ENCODE measurements at regions not wholly inside any gene's neighbourhood (a gene's known extent, or its start where the extent isn't known, plus 50 kb on each side); places are given as distances from the start of the nearest gene placed in this dataset.
"Not testable (repeated sequence)": the region's sequence is repeated elsewhere in the genome, so short reads cannot be mapped to it uniquely, and the experiment has no call there.

DNA sequence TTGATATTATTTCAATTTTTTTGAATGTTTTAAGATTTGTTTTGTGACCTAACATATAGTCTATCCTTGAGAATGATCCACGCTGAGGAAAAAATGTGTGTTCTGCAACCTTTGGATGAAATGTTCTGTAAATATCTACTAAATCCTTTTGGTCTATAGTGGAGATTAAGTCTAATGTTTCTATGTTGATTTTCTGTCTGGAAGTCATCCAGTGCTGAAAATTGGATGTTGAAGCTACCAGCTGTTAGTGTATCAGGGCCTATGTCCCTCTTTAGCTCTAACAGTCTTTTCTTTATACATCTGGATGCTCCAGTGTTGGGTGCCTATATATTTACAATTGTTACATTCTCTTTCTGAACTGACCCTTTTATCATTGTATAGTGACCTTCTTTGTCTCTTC lies 422.3 kb downstream of the TMEM232 start:
- no peak for DNase-seq (ENCODE audit: low spot score)

DNA sequence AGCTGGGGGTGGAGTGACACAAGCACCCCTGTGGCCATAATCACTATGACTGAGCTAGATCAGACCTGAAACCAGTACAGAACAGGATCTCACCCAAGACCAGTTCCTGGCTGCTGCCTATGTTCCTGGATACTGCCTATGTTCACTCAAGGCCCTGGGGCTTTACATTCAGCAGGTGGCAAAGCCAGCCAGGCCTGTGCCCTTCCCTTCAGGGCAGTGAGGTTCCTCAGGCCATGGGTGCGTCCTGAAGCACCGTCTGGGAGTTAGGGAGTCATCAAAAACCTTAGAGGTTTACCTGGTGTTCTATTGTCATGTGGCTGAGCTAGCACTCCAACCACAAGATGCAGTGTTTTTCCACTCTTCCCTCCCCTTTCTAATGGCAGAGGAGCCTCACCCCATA lies 419.8 kb downstream of the TMEM232 start:
- no peak for DNase-seq (ENCODE audit: low spot score)

DNA sequence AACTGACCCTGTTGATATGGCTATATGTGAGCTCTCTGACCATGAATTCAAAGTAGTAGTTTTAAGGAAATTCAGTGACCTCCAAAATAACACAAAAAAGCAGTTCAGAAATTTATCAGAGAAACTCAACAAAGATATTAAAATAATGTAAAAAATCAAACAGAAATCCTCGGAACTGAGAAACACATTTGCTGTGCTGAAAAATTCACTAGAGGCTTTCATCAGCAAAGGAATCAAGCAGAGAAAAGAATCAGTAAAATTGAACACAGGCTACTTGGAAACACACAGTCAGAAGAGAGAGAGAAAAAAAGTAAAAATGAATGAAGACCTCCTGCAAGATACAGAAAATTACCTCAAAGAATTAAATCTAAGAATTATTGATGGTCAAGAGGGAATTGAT lies 417.2 kb downstream of the TMEM232 start:
- DNase-seq (ENCODE audit: low spot score), result no peak

DNA sequence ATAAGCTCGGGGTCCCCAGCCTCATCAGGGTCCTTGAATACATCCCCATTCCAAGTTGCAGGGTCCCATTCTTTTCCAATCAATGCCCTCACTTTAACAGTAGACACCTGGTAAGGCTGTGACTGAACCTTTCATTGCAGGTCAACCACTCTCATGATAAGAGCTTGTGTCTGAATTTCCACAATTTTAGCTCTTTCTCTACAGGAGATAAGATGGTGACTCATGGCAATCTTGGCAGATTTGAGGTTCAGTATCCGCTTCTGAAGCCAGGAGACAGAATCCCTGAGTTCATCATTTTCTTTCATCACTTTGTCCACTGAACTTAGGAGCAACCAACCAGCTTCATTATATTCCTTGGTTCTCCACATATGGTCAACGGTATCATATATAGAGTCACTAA lies 409.9 kb downstream of the TMEM232 start:
- not testable (repeated sequence) for DNase-seq (ENCODE audit: low spot score)

DNA sequence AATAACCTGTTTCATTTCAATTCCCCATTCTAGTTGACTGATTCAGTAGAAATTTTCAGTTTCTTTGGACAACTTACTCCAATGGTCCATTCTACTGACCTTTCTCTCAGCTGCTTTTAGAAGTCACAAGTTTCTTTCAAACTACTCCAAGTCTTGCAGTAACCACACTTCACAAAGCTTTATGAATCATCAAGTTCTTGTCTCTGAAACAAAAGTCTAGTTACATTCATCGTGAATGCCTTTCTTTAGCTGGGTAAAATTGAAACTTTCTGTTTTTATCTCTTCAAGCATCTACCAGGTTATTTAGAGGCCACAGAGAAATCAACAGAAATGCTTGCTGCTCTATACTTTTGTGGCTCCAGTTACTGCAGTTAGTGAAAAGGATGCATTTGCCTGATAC lies 405.4 kb downstream of the TMEM232 start:
- no peak for DNase-seq (ENCODE audit: low spot score)

DNA sequence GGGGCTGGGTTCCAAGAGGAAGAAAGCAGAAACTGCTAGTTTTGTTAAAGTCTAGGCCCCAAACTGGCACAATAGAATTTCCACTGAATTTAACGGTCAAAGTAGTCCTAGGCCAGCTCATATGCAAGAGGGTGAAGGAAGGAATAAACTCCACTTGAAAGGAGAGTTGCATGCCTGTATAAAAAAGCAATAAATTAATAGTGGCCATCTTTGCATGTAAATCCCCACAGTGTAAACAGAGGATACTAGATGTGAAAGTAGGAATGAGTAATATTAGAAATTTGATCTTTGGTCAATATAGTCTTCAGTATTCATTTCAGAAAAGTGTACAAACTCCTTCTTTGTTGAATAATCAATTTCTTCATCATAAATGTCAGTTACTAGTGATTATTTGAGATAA lies 403.1 kb downstream of the TMEM232 start:
- DNase-seq (ENCODE audit: low spot score), result no peak

DNA sequence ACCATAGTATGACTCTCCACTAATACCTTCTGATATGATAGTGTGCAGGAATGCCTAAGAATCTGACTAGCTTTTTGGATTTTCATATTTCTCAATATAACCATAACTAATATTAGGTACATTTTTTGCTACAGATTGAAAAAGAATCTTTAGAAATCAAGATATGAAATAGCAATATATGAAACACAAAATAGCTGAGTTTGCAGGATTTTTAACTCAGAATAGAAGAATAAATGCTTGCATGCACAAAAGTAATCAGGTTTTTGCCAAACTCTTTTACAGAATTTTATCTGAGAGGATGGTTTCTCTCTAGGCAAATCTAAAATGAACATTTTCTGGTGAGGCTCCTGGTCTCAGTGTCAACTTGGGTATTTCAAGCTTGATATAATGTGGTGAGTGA lies 402.6 kb downstream of the TMEM232 start:
- DNase-seq (ENCODE audit: low spot score), result no peak

DNA sequence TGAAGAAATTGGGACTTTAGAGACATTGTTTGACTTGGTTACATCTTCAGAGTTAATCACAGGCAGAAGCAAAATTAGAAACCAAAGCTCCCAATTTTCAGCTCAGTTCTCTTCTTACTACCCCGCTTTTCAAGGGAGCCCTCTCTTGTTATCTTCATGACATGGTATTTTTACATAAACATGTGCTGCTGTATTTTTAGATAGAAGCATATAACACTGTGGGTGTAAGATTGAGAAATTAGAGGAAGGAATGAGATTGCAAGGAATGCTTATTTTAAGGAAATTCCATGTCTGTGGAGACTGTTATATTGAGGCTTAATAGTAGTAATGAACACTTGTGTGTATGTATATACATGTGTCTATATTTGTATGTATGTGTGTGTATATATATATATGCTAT lies 401.6 kb downstream of the TMEM232 start:
- DNase-seq (ENCODE audit: low spot score), result no peak

DNA sequence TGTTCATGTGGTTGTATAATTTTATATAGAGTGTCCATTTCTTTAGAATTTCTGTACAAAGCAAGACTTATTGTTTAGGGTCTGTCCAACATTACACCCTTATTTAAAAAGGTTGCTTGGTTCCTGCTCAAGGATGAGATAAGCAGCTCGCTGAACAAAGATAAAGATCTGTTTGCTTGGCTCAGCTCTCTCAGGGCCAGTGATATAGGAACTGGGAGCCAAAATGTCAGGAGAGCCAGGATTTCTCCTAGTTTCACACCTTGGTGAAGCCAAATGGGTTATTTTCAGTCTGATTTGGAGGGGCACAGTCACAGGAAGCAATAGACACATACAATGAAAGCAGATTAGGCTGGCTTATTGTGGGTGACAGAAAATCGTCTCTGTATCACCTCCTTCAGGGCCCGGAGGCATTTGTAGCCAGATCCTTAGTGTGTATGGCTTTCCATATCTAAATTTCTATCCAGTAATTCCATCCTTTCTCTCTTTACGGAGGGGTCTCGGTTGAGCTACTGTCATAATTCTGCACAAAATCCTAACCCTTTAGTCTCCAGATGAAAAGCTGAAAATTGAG lies 396.4 kb downstream of the TMEM232 start:
- no peak for DNase-seq (ENCODE audit: low spot score)

DNA sequence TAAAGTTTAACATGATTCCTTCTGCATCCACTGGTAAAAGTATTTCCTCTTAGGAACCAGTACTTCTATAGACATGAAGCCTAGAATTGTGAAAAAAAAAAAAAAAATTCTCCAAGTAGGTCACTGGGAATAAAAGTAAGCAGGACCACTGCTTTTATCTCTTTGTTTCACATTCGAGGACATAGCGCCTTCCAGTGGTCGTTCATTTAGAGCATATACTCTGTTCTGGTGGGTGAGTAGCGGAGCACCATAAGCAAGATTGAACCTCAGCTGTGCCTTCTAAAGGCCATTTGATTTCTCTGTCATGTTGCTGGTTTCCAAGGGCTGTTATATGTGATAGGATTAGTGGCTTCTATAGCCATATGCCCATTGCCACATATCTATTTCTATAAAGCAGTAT lies 393.1 kb downstream of the TMEM232 start:
- DNase-seq (ENCODE audit: low spot score), result no peak

DNA sequence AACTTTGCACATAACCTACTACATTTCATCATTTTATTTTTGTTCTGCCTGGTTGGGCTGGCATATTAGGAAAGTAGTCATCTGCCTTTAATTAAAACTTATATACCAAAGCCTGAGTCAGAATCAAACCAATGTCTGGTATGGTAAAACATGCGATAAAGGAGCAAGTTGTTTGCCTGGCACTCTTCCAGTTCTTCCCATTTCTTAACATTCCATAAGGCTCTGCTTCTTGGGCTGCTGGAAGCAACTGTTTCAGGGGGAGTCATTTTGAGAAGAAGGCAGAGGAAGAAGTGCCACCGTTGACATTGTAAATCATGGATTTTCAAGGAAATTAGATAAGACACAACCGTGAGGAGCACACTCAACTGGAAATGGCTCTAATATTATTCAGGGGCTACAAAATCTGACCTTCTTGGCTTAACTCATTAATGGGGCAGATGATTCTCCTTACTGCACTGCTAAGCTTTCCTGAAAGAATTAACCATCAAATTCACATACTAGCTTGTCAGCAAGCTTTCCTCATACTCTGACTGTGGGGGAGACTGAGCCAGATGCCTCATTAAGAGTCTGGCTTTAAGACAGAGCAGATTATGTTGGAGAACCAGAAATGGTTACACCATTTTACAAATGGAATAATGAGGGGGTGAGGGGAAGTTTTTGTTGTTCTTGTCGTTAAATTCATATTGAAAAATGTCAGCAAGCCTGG lies 391.0 kb downstream of the TMEM232 start:
- peak; percentile 40 for DNase-seq (ENCODE audit: low spot score)

DNA sequence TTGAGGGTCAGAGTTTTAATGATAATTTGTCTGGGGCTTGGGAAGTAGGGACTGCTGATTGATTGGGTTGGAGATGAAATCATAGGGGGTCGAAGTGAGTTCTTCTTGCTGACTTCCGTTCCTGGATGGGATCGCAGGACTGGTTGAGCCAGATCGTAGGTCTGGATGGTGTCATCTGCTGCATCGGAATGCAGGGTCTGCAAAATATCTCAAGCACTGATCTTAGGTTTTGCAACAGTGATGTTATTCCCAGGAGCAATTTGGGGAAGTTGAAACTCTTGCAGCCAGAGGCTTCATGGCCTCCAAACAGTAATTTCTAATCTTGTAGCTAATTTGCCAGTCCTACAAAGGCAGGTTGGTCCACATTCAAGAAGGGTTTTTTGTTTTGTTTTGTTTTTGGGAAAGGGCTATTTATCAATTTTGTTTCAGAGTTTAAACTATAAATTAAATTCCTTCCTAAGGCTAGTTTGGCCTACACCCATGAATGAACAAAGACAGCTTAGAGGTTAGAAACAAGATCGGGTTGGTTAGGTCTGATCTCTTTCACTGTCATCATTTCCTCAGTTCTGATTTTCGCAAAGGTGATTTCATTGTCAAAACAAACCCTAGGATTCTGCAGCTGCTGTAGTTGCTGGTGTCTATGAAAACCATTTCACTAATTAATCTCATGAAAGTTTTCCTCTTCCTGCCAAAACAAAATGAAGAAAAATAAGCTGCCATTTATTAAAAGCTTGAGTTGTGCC lies 388.0 kb downstream of the TMEM232 start:
- DNase-seq (ENCODE audit: low spot score), result no peak

DNA sequence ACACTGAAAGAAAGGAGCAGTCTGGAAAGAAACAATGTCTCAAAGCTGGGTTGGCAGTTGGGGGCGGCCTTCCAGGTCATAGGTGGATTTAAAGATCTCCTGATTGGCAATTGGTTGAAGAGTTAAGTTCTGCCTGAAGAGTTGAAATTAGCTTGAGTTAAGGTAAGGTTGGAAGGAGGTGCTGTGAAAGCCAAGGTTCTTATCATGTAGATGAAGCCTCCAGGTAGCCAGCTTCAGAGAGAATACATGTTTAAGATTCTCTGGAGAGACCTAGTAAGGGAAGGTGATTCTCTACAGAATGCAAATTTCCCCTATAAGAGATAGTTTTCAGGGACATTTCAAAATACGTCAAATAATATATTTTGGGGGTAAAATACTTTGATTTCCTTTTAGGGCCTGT lies 387.1 kb downstream of the TMEM232 start:
- DNase-seq (ENCODE audit: low spot score), result no peak

DNA sequence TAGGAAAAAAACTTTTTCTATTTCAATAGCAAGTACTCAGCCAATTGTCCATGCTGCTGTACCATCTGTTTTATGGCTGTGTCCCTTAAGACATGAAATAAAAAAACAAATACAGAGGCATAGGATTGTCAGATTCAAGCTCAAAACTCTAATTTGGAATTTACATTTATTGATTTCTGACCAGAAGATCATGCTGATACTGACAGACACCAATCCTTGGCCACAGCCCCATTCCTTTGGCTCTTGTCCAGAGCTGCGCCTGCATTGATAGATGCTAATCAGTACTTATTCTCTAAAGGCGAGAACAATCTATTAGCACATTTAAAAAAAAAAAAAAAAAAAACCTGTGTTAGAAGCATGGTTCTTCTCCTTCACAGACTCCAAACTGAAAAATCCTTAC lies 384.6 kb downstream of the TMEM232 start:
- no peak for DNase-seq (ENCODE audit: low spot score)

DNA sequence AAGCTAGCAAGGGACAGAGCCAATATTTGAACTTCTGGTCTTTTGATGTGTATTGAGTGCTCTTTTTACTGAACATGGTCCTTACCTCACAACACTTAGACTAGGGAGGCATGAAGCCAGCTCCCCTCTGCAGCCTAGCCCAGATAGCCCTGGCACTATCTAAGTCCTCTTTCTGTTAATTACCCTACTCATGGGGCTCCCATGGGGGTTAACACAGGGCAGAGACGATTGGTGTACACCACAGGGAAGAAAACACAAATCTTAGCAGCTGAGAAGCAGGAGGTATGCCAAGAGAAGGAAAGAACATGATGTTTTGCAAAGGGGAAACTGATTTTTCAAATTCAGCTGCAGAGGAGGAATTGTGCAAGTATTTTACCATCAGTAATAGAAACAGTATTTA lies 383.8 kb downstream of the TMEM232 start:
- no peak for DNase-seq (ENCODE audit: low spot score)

DNA sequence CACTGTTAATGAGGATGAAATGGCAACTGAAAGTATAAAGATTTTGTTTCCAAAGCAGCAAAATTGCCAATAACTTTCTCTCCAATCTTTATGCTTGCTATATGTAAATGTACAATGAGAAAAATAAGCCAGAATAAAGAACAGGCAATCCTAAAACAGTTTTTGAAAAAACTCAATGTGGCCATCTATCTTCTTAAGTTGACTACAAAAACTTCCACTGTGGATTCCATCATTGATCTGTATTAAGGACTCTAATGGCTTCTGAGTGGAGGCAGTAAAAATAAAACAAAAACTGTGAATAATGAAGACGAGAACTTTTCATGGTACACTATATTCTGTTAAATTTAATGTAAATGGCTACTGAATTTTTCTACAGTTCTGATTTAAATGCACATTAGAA lies 382.9 kb downstream of the TMEM232 start:
- DNase-seq (ENCODE audit: low spot score), result no peak

DNA sequence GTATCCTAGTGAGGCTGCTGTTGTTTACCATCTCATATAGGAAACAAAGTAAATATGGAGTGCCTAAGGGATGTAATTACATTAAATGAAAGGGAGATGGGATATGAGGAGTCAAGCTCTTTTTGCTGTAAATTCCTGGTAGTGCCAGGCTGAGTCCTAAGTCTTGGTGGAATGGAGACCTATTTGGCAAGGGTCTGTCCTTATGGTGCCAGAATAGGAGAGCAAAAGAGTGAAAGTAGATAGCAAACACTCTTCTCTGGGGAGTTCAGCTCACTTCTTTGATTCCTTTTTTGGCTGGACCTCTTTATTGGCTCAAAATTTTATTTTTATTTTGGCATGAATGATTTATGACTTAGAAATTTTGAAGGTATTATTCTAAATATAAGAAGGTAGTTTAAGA lies 380.8 kb downstream of the TMEM232 start:
- DNase-seq (ENCODE audit: low spot score), result no peak

DNA sequence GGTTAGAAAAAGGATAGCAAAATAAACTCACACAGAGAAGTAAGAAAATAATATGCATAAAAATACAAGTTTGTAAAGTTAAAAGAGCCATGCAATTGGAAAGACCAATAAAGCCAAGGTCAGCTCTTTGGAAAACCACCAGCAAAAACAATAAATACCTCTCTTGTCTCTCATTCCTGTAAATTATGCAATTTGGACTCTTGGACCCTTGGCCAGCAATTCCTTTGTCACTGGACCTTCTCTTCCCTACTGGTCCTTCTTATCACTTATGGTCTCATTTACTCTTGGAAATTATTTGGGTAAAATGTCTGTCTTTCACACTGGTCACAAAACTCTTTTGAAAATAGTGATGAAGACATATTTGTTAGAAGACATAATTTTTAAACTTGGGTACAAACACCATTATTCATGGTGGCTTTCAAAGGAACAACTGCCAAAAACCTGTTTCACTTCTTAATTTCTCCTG lies 379.5 kb downstream of the TMEM232 start:
- DNase-seq (ENCODE audit: low spot score), result no peak

DNA sequence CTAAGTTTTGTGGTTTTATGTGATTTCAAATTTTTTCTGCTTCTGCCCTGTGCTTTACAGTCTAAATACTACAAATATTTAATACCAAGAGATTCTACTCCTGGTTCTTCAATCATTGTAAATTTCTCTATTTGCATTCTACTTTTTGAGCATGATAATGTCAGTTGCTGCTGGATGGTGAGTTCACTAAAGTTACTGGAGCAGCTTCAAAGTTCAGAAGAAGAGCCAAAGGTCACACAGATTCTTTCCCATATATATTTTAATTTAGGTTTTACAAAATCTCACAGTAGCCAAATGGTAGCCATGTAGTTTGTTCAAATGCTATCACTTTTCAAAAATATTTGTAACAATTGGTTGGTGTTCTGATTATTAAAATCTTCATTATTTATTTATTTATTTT lies 378.7 kb downstream of the TMEM232 start:
- DNase-seq (ENCODE audit: low spot score), result no peak

DNA sequence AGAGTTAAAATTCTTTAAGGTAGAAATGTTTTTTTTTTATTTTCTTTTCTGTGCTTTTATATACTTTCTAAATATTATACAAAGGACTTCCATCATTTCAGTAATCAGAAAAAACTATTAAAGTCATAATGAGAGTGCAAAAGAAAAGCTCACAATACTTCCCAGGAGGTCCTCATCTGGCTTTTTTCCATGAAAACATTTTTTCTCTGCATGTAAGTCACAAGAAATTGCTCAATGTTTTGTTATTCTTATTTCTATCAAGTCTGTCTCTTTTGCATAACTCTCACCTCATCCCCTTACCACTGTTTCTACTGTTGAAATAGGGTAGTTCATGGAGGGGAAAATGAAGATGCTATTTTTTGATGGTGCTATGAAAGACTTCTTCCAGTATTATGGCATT lies 375.0 kb downstream of the TMEM232 start:
- DNase-seq (ENCODE audit: low spot score), result no peak

DNA sequence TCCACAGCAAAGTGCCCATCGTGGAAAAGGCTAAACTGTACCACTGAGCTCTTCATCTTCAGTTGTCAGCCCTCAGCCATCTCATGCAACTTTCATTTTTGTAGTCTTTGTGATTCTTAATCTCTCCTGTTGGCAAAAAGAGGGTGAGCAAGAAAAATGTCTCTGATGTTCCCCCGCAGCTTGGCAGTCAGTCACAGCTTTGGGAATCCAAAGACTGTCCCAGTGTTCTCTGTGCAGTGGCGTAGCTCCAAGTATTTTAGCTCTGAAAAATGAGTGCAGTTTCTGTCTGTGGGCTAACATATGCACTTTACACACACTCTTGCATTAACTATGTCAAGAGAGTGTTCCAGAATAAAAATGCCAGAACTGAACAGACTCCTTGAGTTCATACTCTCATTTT lies 372.2 kb downstream of the TMEM232 start:
- no peak for DNase-seq (ENCODE audit: low spot score)

DNA sequence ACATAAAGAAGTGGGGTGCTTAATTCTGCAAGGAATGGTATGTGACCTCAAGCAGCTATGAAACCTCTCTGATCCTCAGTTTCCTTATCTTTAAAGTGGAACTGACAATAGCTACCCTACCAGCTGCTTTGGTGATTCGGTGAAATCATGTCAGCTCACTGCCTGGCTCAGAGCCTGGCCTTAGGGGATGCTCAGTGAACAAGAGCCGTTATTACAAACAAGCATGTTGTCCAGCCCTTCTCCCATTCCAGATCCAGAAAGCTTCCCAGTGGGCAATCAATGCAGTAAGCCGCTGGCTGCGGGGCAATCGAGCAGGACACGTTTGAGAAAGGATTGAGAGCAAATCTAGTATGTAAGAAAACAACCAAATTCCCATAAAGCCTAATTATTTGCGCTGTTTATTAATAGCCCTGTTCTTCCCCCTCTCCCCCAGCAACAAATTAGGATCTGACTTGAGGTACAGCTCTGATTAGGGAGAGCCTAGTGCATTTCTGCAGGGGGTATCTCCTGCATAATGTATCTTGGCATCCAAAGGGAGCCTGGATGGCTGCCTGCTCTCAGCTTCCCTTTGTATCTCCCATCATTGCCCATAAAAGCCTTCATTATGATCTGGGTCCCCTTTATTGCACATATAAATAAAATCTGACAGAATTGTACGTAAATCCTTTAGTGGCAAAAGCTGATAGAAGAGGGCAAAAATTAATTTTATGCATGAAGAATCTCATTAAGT lies 371.4 kb downstream of the TMEM232 start:
- no peak for DNase-seq (ENCODE audit: low spot score)

DNA sequence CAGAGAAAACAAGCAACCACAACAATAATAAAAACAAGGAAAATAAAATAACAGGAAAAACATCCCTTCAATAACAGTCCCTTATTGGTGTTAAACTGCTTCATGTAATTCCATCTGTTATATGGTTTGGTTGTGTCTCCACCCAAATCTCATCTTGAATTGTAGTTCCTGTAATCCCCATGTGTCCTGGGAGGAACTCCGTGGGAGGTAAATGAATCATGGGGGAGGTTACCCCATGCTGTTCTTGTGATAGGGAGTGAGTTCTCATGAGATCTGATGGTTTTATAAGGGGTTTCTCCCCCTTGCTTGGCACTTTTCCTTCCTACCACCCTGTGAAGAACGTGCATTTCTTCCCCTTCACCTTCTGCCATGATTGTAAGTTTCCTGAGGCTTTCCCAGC lies 369.8 kb downstream of the TMEM232 start:
- no peak for DNase-seq (ENCODE audit: low spot score)
